Islet of Langerhans (tissue), 1 donor: ENCODE measurements at regions not wholly inside any gene's neighbourhood (a gene's known extent, or its start where the extent isn't known, plus 50 kb on each side); places are given as distances from the start of the nearest gene placed in this dataset.

ENCODE experiments used
- FAIRE-seq: peaks from one replicate; lab custom pipeline; 2011; peaks lifted over from hg19 to GRCh38; lab: Jason Lieb, UNC

DNA sequence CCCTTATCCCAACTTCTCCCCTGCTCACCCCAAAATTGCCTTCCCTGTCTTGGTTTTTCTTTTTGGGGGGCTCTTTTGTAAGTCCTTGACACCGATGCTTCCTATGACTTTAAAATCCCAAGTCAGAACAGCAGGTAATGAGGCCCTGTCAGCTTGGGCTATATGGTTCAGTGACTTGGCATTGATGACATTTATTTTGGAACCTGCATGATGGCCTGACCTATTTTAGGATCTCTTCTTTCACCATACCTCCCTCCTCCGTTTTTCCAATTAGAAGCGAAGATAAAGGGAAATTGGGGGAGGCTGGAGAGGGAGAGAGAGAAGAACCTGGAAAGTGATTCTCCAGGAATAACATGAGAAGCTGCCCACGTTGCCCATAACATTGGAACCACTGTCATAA lies 424.9 kb upstream of the AUTS2 start:
- no peak for FAIRE-seq

DNA sequence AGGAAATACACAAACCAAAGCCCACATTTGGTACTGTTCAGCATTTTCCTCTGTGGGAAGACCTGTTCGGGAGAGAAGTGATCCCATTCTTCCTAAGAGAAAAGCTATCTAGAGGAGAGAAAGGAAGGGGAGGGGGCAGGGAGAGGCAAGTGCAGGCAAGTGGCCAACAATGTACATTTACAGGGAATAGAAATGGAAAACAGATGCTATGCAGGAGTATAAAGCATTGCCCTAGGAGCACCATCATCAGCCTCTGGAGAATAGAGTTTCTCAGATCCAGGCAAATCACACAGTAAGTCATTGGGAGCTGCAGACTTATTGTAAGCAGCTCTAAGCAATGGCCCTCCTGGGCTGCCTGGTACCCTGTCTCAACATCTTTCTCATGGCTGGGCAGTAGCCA lies 424.4 kb upstream of the AUTS2 start:
- FAIRE-seq: no peak

DNA sequence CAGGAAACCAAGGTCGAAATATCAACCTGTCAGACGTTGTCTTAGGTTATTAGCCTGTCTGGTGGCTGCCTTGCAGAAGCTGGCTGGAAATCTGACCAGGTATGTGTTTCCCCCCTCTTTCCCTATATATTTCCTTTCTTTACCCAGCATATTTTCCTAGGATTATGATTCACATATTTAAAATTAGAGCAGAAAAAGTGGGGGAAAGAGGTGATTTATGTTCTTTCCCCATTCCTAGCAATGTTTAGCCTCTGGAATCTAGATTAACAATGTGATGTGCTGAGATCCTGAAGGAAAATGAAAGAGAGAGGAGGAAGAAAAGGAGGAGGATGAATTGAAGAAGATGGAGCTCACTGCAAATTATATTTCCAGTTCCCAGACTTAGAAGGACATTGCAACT lies 421.4 kb upstream of the AUTS2 start:
- FAIRE-seq: no peak

DNA sequence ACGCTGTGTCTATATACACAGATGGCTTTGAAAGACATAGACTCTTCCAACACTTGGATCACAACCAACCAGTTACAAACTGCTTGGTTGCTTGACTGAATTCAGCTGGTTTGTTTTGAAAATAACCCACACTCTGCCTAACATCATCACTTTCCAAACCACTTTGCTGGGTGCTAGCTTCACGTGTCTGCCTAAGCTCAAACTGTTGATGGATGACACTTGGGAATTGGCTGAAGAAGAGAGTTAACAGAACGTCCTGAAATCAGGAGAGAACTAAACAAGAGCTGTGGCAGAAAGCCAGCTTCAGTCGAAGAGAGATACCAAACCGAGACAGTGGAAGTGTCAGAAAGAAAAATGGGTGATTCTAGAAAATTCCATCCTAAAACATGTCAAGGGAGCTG lies 420.8 kb upstream of the AUTS2 start:
- FAIRE-seq: no peak

DNA sequence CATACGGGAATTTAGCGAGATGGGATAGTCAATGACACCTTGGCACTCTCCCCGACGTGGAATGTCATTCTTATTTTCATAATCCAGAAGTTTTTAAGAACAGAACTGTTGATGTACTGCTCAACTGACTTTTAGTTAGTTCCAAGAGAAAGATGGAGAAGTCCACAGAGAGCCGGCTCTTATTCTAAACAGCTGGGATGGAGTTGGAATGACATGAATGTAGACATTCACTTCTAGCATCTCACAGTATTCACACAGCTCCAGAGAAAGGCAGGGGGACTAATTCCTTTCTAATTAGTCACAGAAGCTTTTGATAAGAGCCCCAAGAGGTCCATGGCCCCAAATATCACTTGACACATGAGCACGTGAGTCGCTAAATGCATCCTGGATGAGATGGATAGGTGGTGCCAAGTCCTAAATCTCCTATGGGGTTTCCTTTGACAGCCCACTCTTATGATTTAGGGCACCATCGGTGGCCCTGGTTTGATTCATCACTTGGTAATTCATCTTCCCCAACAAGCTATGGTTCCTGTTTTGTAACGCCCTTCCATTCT lies 420.3 kb upstream of the AUTS2 start:
- FAIRE-seq: no peak

DNA sequence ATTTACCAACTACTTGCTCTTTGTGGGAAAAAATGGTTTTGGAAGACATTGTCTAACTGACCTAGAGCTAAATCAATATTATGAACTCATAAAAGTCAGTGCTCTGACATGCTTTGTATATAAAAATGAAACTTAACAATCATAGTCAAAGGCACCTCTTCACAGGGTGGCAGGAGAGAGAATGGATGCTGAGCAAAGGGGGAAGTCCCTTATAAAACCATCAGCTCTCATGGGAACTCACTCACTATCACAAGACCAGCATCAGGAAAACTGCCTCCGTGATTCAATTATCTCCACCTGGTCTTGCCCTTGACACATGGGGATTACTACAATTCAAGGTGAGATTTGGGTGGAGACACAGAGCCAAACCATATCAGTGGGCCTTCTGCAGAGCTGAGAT lies 417.6 kb upstream of the AUTS2 start:
- FAIRE-seq: peak; percentile 5

DNA sequence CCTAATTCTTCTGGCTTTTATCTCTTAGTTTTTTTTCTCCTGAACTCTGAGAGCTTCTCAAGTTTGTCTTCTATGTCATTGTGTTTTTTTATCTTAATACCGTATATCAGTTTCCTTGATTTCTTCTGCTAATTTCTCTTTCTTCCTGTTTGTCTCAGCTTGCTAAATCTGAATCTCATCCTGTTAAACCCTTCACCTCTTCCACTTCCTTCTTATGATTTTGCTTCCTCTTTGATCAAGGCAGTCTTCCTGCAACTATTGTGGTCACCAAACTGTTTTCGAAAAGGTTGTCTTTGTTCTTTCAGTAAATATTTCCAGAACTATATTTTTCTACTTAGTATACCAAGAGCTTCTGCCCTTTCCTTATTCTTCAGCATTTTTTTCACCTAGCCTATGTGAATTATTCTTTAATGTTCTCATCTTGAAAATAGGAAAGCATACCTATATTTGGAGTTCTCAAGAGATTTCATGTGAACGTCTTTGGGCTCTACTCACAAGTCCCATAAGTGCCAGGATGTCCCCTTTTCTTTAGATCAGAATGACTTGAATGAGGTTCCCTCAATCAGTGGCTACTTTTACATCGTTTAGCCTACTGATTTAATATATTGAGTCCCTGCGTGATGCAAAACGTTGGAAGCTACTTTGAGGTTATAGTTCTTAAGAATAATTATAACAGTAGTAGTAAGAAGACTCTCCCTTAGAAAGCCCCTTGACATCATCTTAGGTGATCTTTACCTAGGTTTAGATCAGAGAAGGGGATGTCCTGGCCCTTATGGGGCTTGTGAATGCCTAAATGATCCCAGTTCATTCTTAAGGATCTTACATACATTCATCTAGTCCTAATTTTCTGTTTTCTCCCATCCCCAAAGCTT lies 415.4 kb upstream of the AUTS2 start:
- no peak for FAIRE-seq

DNA sequence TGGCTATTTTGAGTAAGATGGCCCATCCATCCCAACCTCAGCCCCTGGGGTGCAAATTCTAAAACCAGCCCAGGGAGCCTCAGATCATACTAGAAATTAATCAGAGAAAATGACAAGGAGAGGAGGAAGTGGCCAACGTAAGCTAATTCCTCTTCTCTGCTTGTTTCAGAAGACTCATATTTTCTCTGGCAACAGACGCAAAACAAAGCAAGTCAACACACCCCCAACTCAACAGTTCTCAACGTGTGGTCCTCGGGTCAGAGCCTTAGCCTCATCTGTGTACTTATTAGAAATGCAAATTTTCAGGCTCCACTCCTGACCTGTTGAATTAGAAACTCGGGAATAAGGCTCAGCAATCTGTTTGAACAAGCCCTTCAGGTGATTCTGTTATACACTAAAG lies 413.9 kb upstream of the AUTS2 start:
- no peak for FAIRE-seq

DNA sequence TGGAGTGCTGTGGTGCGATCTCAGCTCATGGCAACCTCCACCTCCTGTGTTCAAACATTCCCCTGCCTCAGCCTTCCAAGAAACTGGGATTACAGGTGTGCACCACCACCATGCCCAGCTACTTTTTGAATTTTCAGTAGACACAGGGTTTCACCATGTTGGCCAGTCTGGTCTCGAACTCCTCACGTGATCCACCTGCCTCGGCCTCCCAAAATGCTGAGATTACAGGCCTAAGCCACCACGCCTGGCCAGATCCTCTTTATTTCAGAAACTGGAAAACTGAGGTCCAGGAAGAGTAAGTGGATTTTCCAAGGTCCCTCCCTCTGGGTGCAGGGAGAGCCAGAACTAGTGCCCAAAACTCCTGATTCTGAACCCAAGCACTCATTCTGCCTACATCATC lies 413.1 kb upstream of the AUTS2 start:
- no peak for FAIRE-seq

DNA sequence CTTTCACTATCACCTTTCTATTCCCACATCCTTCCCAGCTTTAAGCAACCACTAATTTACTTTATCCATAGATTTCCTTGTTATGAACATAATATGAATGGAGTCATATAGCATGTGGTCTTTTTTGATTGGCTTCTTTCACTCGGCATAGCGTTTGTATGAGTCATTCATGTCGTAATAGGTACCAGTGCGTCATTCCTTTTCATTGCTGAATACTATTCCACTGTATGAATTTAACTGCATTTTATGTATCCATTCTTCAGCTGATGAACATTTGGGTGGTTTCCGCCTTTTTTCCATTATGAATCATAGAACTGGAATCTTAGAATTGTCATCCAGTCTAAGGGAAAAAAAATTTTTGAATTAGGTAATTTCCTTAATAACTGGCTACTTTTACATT lies 411.3 kb upstream of the AUTS2 start:
- no peak for FAIRE-seq

DNA sequence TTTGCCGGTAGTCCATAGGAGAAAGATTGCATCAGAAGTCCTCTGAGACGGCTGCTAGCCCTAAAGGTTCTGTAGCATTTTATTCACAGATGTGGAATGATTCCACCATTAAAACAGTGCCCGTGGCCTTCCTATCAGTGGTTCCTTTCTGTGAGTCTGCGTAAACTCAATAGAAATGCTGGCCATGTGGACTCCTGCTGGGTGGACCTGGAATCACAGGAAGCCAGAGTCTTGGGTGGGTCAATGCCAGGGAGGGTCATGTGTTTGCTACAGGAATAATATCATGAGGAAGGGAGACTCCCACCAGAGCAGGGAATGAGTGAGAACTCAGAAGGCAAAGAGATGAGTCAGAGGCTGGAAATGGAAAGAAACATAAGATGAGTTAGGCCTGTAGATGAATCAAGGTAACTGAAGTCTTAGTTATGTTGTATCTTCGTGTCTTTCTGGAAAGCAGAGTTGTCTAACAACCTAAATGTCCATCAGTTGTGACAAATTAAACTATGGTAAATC lies 410.4 kb upstream of the AUTS2 start:
- FAIRE-seq: no peak

DNA sequence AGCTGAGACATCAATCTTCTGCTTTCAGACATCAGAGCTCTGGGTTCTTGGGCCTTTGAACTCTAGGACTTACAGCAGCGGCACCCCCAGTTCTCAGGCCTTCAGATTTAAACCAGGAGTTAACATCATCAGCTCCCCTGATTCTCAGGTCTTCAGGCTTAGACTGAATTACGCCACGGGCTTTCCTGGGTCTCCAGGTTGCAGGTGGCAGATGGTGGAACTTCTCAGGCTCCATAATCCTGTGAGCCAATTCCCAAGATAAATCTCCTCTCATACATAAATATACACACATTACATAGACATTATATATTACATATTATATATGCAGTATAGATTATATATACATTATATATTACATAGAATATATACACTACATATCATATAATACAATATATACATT lies 408.9 kb upstream of the AUTS2 start:
- FAIRE-seq: no peak

DNA sequence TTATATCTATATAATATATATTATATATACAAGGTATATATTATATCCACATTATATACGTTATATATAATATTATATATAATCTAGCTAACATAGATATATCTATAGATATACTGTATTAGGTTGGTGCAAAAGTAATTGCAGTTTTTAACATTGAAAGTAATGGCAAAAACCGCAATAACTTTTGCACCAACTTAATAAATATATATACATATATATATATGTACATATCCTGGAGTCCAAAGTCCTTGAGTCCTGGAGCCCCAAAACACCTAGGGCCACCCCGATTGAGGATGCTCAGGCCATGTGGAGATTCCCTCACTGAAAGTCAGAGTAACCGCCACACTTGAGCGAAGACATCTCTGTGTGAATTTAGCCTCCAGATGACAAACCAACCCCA lies 408.2 kb upstream of the AUTS2 start:
- FAIRE-seq: no peak

DNA sequence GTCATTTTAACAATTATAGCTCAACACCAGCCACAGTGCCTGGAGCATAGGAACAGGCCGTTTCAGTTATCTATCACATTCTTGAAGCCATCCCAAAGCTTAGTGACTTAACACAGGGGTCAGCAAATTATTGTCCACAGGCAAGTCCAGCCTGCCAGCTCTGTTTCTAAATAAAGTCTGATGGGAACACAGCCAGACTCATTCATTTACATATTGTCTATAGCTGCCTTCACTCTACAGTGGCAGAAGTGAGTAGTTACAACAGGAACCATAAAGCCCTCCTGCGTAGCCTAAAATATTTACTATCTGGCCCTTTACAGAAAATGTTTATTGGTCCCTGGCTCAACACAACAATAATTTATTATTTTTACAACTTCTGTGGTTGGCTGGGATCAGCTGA lies 407.5 kb upstream of the AUTS2 start:
- FAIRE-seq: no peak

DNA sequence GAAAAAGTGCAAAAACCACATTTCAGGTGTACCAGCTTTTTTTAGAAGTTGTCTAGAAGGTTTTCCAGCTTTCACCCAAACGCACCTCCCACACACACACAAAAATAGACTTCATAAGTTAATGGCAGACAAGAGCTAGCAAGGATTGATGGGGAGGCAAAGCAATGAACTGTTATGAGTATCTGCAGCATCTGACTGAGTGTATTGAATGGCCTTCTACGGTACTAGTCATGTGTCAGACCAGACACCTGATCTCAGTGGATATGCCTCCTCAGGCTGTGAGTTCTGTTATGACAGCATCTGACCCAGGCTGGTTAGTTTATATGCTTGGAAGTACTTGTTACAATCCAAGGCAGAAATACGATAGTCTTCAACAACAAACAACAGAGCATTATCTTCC lies 406.1 kb upstream of the AUTS2 start:
- no peak for FAIRE-seq

DNA sequence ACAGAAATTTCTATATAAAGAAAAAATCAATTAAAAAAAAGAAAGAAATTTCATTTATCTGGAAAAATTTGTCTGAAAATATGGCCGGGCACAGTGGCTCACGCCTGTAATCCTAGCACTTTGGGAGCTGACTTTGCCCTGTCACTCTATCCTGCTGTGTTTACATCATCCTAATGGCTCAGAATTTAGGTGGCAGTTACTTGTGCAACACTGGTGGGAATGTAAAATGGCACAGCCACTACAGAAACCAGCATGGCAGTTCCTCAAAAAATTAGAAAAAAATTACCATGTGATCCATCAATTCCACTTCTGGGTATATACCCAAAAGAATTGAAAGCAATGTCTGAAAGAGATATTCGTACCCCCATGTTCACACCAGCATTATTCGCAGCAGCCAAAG lies 405.2 kb upstream of the AUTS2 start:
- FAIRE-seq: no peak

DNA sequence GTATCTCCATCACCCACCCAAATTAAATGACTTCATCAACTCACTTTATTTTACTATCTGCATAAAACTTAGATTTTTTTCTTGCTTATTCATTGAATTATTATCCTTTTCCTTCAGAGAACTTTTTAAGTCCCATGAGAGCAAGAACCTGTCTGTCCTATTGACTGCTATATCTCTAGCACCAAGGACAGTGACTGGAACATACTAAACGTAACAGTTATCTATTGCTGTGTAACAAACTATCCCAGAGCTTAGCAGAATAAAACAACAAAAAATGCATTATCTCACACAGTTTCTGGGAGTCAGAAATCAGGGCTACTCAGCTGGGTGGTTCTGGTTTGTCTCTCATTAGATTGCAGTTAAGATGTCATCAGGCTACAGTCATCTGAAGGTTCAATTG lies 401.7 kb upstream of the AUTS2 start:
- no peak for FAIRE-seq

DNA sequence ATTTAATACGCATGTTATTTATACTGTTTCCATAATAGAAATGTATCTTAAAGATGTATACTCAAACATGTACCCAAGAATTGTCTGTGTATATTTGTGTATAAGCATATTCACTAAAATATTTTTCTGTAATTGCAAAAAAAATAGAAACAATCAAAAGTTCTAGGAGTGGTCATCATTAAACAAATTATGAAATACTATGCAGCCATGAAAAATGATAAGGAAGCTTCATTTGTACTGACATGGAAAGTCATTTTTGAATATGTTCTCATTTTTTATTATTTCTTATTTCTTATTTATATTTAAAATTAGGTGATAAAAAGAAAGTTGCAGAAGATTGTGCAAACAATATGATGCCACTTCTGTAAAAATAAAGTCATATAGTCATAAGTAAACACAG lies 400.0 kb upstream of the AUTS2 start:
- FAIRE-seq: no peak

DNA sequence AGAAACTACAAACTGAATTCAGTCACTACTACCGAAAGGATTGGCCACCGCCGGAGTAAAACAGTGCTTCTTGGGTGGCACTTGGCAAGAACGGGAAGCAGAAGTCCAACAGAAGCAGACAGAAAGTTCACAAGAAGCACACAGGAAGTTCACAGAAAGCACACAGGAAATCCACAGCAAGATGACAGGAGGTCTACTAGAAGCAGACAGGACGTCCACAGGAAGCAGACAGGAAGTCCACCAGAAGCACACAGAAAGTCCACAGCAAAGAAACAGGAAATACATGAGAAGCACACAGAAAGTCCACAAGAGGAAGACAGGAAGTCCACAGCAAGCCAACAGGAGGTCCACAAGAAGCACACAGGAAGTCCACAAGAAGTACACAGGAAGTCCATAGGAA lies 399.2 kb upstream of the AUTS2 start:
- FAIRE-seq: no peak

DNA sequence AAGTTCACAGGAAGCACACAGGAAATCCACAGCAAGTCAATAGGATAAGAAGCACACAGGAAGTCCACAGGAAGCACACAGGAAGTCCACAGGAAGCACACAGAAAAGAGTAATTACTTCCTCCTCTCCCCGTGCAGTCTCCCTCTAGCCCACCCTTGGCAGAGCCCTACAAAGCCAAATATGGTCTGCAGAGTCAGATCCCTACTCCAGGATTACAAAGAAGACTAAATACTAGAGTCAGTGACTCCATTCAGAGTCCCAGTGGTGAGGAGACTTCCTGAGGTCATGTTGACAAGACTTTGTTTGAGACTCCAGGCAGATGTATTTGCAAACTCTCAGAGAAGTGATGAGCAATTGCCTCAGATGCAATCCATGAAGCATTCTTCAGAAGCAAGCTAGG lies 398.6 kb upstream of the AUTS2 start:
- FAIRE-seq: no peak

DNA sequence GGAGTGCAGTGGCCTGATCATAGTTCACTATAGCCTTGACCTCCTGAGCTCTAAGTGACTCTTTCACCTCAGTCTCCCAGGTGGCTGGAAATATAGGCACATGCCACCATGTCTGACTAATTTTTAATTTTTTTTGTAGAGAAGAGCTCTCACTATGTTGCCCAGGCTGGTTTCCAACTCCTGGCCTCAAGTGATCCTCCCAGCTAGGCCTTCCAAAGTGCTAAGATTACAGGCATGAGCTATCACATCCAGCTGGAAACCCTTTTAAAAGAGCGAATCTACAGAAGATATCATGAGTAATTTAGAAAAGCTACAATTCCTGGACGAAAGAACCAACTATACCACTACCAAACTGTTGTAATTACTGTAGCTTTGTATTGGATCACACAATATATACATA lies 394.4 kb upstream of the AUTS2 start:
- FAIRE-seq: no peak

DNA sequence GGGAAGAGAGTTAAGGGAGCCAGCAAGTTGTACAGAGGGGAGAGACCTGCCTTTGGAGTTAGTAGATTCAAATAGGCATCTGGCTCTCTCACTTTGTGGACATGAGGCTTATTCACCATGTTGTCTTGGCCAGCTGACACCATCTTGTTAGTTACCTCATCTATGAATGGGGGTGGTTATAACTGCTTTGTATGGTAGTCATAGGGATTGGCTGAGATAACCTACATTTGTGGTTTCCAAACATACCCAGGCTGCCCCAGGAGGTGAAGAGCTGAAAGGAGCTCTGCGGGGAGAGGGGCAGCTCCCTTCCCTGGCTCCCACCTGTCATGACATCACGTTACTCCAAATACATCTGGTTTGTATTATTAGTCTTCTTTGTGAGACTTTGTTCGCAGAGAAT lies 393.3 kb upstream of the AUTS2 start:
- FAIRE-seq: no peak

DNA sequence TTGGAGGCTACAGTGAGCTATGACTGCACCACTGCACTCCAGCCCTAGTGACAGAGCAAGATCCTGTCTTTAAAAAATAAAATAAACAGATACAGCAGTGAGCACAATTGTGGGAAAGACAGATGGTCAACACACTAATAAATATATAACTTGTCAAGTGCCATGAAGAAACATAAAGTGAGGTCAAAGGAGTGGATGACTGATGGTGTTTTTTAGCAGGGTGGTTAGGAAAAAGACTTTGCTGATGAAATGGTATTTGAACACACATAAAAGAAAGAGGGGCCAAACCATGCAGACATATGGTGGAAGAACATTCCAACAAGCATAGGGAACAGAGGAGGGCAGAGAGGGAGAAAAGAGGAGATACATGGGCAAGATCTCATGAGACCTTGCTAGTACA lies 392.7 kb upstream of the AUTS2 start:
- no peak for FAIRE-seq

DNA sequence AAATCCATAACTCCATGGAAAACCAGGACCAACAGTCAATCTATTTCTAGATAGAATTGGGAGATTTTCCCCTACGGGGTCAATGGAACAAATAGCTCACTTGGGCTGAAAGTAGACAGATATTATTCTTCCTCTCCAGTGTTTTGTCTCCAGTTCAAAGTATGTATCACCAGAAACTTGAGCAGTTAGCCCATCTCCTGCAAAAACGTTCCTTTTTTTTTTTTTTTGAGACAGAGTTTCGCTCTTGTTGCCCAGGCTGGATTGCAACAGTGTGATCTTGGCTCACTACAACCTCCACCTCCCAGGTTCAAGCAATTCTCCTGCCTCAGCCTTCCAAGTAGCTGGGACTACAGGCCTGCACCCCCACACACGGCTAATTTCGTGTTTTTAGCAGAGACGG lies 390.0 kb upstream of the AUTS2 start:
- no peak for FAIRE-seq
